T-helper 1 cell treated with Interleukin-12 subunit alpha and Interleukin-12 subunit beta and Interleukin-4 antibody, amounts not matched to agents 30 μg/mL and 1 μg/mL, for 36 hours (primary cell): ENCODE measurements at regions not wholly inside any gene's neighbourhood (a gene's known extent, or its start where the extent isn't known, plus 50 kb on each side); places are given as distances from the start of the nearest gene placed in this dataset.

Source experiments
- H3K27ac Mint-ChIP-seq: one replicate; pipeline ENCODE4 v1.8.0; 2021; ENCODE audit warnings: mild to moderate bottlenecking, mixed read lengths
- H3K27me3 Mint-ChIP-seq: one replicate; pipeline ENCODE4 v1.8.0; 2021; ENCODE audit warnings: low read depth, mixed read lengths
- H3K36me3 Mint-ChIP-seq: one replicate; pipeline ENCODE4 v1.8.0; 2021; ENCODE audit warnings: low read depth, mixed read lengths
- H3K4me1 Mint-ChIP-seq: one replicate; pipeline ENCODE4 v1.8.0; 2021; ENCODE audit warnings: low read depth, mixed read lengths
- H3K4me3 Mint-ChIP-seq: one replicate; pipeline ENCODE4 v1.8.0; 2021; ENCODE audit warnings: mild to moderate bottlenecking, moderate library complexity, mixed read lengths
- H3K9me3 Mint-ChIP-seq: one replicate; pipeline ENCODE4 v1.8.0; 2021; ENCODE audit warnings: mixed read lengths

GRCh38 chr1:29581256-29581655 lies 344.9 kb downstream of the PTPRU start:
- Mint-ChIP-seq H3K27me3 (peaks cover 3% of the 10 kb centered on the region), H3K36me3 (no peaks in the 10 kb centered on the region), H3K4me1 (no peaks in the 10 kb centered on the region), H3K27ac (no peak overlapping the region), H3K4me3 (no peak overlapping the region), H3K9me3 (no peaks in the 10 kb centered on the region)

GRCh38 chr1:29579821-29580425 lies 343.6 kb downstream of the PTPRU start:
- H3K4me1 Mint-ChIP-seq = no peaks in the 10 kb centered on the region
- no peak overlapping the region for H3K4me3 Mint-ChIP-seq
- H3K9me3 Mint-ChIP-seq = no peaks in the 10 kb centered on the region
- H3K27me3 Mint-ChIP-seq = peaks cover 3% of the 10 kb centered on the region
- H3K27ac Mint-ChIP-seq = no peak overlapping the region
- no peaks in the 10 kb centered on the region for H3K36me3 Mint-ChIP-seq

- H3K9me3 Mint-ChIP-seq = no peaks in the 10 kb centered on the region
- no peaks in the 10 kb centered on the region for H3K27me3 Mint-ChIP-seq
- H3K36me3 Mint-ChIP-seq = no peaks in the 10 kb centered on the region
- H3K4me3 Mint-ChIP-seq = no peak overlapping the region
- no peaks in the 10 kb centered on the region for H3K4me1 Mint-ChIP-seq
- no peak overlapping the region for H3K27ac Mint-ChIP-seq
These were observed 341.2 kb downstream of the PTPRU start for GRCh38 chr1:29577512-29577911.

- no peaks in the 10 kb centered on the region for H3K27me3 Mint-ChIP-seq
- H3K36me3 Mint-ChIP-seq = no peaks in the 10 kb centered on the region
- H3K4me3 Mint-ChIP-seq = no peak overlapping the region
- H3K27ac Mint-ChIP-seq = no peak overlapping the region
- H3K9me3 Mint-ChIP-seq = no peaks in the 10 kb centered on the region
- H3K4me1 Mint-ChIP-seq = no peaks in the 10 kb centered on the region
These were observed 340.2 kb downstream of the PTPRU start for GRCh38 chr1:29576510-29576909.

DNA sequence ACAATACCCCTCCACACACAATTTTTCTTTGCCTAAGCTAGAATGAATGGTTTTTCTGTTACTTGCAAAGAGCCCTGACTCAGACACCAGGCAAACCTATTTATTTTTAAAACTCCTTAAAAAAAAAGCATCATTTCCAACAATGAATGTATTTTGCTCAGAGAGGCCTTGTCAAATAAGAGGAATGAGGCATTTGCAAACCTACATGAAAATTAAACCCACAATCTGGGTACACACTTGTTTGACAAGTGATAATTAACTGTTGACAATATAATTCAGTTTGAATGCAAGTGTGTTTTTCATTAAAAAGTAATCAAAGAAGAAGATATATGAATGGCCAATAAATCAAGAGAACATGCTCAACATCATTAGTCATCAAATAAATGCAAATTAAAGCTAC lies 339.5 kb downstream of the PTPRU start:
- Mint-ChIP-seq H3K4me3 (no peak overlapping the region), H3K36me3 (no peaks in the 10 kb centered on the region), H3K27me3 (no peaks in the 10 kb centered on the region), H3K4me1 (no peaks in the 10 kb centered on the region), H3K9me3 (no peaks in the 10 kb centered on the region), H3K27ac (no peak overlapping the region)

DNA sequence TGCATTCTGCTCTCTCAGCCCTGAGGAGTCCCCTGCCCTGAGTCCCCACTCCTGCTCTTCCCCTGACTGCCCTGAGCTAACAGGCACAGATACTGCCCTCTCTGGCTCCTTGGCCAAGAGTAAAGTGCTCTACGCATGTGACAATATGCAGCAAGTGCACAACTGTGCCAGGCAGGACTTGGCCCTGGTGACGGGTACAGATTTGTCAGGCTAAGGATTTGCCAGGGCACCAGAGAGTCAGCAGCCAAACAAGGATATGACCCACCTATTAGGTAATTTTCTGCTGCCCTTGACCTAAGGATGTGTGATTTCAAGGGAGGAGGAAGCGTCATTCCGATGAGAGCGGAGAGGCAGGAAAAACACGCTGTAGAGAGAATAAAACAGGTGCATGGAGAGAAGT lies 339.0 kb downstream of the PTPRU start:
- H3K4me1 Mint-ChIP-seq = no peaks in the 10 kb centered on the region
- no peaks in the 10 kb centered on the region for H3K27me3 Mint-ChIP-seq
- no peak overlapping the region for H3K27ac Mint-ChIP-seq
- H3K9me3 Mint-ChIP-seq = no peaks in the 10 kb centered on the region
- no peak overlapping the region for H3K4me3 Mint-ChIP-seq
- H3K36me3 Mint-ChIP-seq = no peaks in the 10 kb centered on the region

DNA sequence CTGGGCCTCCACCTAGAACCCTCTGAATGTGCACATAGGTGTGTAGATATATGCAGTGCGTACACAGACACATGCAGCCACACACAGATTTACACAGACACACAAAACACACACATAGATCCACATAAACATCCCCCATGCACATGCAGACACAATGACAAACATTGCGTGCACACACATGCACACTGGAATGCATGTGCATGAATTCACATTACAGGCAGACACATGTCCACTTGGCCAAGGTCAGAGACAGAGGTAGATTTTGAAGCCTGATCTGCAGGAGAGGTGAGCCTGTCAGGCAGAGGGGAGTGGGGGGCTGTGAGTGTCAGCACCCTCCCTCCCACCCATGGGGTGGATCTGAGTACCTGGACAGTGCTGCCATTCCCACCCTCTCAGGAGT lies 338.5 kb downstream of the PTPRU start:
- Mint-ChIP-seq H3K27me3 (no peaks in the 10 kb centered on the region), H3K4me1 (no peaks in the 10 kb centered on the region), H3K9me3 (no peaks in the 10 kb centered on the region), H3K27ac (no peak overlapping the region), H3K36me3 (no peaks in the 10 kb centered on the region), H3K4me3 (no peak overlapping the region)

DNA sequence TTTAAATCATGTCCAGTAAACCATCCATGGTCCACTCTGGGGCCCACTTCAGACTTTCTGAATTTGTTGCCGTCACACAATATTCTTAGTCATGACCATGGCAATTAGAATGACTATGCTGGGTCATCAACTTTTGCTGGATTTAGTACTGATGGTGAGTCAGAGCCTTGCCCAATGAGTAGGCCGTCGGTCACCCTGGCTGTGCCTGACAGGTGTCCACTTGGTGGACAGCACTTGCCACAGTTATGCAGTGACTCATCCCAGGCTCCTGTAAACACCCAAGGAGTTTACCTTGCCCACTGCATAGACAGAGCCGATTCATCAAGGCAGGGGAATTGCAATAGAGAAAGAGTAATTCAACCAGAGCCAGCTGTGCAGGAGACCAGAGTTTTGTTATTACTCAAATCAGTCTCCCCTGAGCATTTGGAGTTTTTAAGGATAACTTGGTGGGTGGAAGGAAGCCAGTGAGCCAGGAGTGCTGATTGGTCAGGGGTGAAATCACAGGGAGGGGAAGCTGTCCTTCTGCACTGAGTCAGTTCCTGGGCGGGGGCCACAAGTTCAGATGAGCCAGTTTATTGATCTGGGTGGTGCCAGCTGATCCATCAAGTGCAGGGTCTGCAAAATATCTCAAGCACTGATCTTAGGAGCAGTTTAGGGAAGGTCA lies 333.8 kb downstream of the PTPRU start:
- peaks cover 18% of the 10 kb centered on the region for H3K9me3 Mint-ChIP-seq
- no peak overlapping the region for H3K27ac Mint-ChIP-seq
- H3K27me3 Mint-ChIP-seq = no peaks in the 10 kb centered on the region
- no peaks in the 10 kb centered on the region for H3K36me3 Mint-ChIP-seq
- H3K4me1 Mint-ChIP-seq = no peaks in the 10 kb centered on the region
- H3K4me3 Mint-ChIP-seq = no peak overlapping the region

DNA sequence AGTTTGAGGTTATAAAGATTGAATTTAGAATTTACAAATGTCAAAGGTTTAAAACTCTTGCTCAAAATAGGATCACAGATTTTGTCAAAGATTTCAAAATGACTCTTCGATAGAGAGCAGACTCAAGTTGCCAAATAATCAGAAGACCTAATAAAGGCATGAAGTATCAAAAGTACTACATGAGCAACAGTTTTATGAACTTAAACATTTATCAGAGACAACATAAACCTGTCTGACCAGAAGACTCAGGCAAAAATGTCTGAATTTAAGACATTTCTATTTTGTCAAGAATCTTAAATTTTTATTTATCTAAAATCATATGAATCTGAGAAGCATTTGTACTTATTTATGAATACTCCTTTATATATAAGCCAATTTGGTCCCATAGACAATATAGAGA lies 330.9 kb downstream of the PTPRU start:
- no peak overlapping the region for H3K4me3 Mint-ChIP-seq
- H3K9me3 Mint-ChIP-seq = peaks cover 36% of the 10 kb centered on the region
- no peaks in the 10 kb centered on the region for H3K27me3 Mint-ChIP-seq
- H3K36me3 Mint-ChIP-seq = peaks cover 6% of the 10 kb centered on the region
- H3K4me1 Mint-ChIP-seq = peaks cover 11% of the 10 kb centered on the region
- no peak overlapping the region for H3K27ac Mint-ChIP-seq

DNA sequence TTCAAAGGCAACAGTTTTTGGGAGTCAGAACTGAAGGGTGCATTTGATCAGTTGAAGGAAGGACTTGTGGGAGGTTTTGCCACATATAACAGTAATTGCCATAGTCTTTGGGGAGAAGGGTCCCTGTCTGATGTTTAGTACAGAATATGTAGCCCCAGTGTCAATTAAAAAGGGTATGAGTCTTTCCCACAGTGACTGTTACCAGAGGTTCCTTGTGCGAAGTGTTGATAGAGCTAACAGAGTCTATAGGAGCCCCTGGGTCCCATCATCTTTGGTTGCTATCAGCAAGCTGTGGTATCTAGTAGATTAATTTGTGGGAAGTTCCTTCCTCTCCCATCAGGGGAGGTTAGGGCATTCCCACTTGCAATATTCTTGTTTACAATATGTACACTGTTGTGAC lies 329.2 kb downstream of the PTPRU start:
- no peak overlapping the region for H3K4me3 Mint-ChIP-seq
- no peak overlapping the region for H3K27ac Mint-ChIP-seq
- peaks cover 37% of the 10 kb centered on the region for H3K9me3 Mint-ChIP-seq
- H3K36me3 Mint-ChIP-seq = peaks cover 7% of the 10 kb centered on the region
- H3K27me3 Mint-ChIP-seq = no peaks in the 10 kb centered on the region
- H3K4me1 Mint-ChIP-seq = peaks cover 11% of the 10 kb centered on the region

- Mint-ChIP-seq H3K27me3 (no peaks in the 10 kb centered on the region), H3K9me3 (peaks cover 34% of the 10 kb centered on the region), H3K4me3 (no peak overlapping the region), H3K27ac (no peak overlapping the region), H3K36me3 (peaks cover 7% of the 10 kb centered on the region), H3K4me1 (peaks cover 11% of the 10 kb centered on the region)
These were observed 327.2 kb downstream of the PTPRU start for GRCh38 chr1:29563571-29563970.

GRCh38 chr1:29563092-29563491 lies 326.8 kb downstream of the PTPRU start:
- Mint-ChIP-seq H3K4me3 (no peak overlapping the region), H3K4me1 (peaks cover 11% of the 10 kb centered on the region), H3K27ac (no peak overlapping the region), H3K36me3 (peaks cover 7% of the 10 kb centered on the region), H3K9me3 (peaks cover 34% of the 10 kb centered on the region), H3K27me3 (no peaks in the 10 kb centered on the region)

- Mint-ChIP-seq H3K4me3 (no peak overlapping the region), H3K27me3 (no peaks in the 10 kb centered on the region), H3K9me3 (peaks cover 16% of the 10 kb centered on the region), H3K36me3 (peaks cover 7% of the 10 kb centered on the region), H3K4me1 (peaks cover 9% of the 10 kb centered on the region), H3K27ac (no peak overlapping the region)
These were observed 322.7 kb downstream of the PTPRU start for GRCh38 chr1:29559056-29559455.

DNA sequence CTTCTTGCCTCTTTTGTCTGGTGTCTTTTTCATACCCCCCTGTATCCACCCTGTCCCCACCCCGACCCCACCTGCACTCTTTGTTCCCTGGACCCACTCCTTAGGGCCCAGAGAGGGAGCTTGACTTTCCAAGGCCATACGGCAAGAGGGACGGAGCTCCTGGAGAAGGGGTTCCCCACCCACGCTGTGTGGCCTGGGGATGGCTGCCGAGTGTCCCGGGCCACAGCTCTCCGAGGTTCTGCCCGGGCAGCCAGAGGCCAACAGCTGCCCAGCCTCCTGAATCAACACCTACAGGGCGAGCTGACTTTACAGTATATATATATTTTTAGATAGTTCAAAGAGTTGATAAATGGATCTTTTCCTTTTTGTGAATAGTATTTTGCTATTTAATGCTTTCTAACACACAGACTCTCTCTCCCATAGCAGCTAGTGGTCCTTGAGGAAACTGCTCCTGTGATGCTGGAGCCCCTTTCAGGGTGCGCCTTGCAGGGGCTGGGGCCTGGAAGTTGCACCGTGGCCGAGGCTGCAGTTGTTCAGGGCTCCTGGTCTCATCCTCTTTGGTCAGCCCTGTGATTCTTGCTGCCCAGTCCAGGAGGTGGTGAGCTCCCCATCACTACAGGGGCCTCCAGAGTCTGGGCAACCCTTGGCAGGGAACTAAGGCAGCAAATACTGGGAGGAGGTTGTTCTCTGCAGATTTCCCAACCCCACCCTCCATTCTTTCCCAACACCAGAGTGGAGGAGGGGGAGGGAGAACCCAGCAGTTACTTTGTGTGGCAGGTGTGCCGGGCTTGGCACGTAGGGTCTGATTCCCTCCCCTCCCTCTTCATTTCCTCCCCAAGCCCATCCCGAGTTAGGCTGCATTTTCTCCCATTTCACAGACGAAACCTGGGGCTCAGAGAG lies 321.6 kb downstream of the PTPRU start:
- Mint-ChIP-seq H3K36me3 (peaks cover 5% of the 10 kb centered on the region), H3K4me1 (peaks cover 4% of the 10 kb centered on the region), H3K27ac (no peak overlapping the region), H3K27me3 (no peaks in the 10 kb centered on the region), H3K4me3 (no peak overlapping the region), H3K9me3 (peaks cover 8% of the 10 kb centered on the region)

- H3K4me3 Mint-ChIP-seq = no peak overlapping the region
- no peaks in the 10 kb centered on the region for H3K4me1 Mint-ChIP-seq
- H3K9me3 Mint-ChIP-seq = no peaks in the 10 kb centered on the region
- H3K27ac Mint-ChIP-seq = no peak overlapping the region
- no peaks in the 10 kb centered on the region for H3K36me3 Mint-ChIP-seq
- no peaks in the 10 kb centered on the region for H3K27me3 Mint-ChIP-seq
These were observed 320.7 kb downstream of the PTPRU start for GRCh38 chr1:29557066-29557465.
